Tibial artery (tissue), 4 donors: ENCODE measurements at regions not wholly inside any gene's neighbourhood (a gene's known extent, or its start where the extent isn't known, plus 50 kb on each side); places are given as distances from the start of the nearest gene placed in this dataset.

Source experiments
- DNase-seq, 2 donors: peaks; one replicate each; pipeline ENCODE4 v3.0.0-alpha.2; 2019
- H3K27ac ChIP-seq, 2 donors: fragments of 200-600 bp; sonication (generic) in 1 of 2; 1 replicate in 1 of 2; 2 replicates in 1 of 2; pipeline ENCODE4 v1.5.1; 2018 to 2019; ENCODE audit warnings: mild to moderate bottlenecking in 1 of 2
- H3K27me3 ChIP-seq, 2 donors: fragments of 200-600 bp; sonication (generic) in 1 of 2; one replicate each; pipeline versions ENCODE4 v1.5.1 to v1.6.0; 2016 to 2019
- H3K36me3 ChIP-seq, 3 donors: fragments of 200-600 bp; sonication (generic) in 2 of 3; one replicate each; pipeline ENCODE4 v1.5.1; 2016 to 2019; ENCODE audit warnings: mild to moderate bottlenecking in 2 of 3
- H3K4me1 ChIP-seq, 4 donors: fragments of 200-600 bp; sonication (generic) in 2 of 4; 1 replicate in 3 of 4; 2 replicates in 1 of 4; pipeline ENCODE4 v1.5.1; 2016 to 2019
- H3K4me3 ChIP-seq, 2 donors: fragments of 200-600 bp; sonication (generic) in 1 of 2; 1 replicate in 1 of 2; 2 replicates in 1 of 2; pipeline ENCODE4 v1.5.1; 2018 to 2019; ENCODE audit warnings: mild to moderate bottlenecking in 2 of 2
- H3K9me3 ChIP-seq, 3 donors: fragments of 200-600 bp; sonication (generic) in 1 of 3; one replicate each; pipeline ENCODE4 v1.5.1; 2016 to 2019
- intact Hi-C: fragments of 100-400 bp; cut with DNase I; formaldehyde crosslinking; loops from one replicate; pipeline ENCODE4 v1.15.0; 2023; ENCODE audit warnings: low total_unique reads
- TF ChIP-seq, protein P1 (sequence below), 2 experiments: fragments of 200-600 bp in 1 of 2; fragments of 450-650 bp in 1 of 2; IDR thresholded peaks; one replicate each; pipeline ENCODE4 v1.5.1; 2017 to 2019; ENCODE audit warnings: antibody characterized with exemption in 2 of 2, mild to moderate bottlenecking in 1 of 2, moderate library complexity in 1 of 2

DNA sequence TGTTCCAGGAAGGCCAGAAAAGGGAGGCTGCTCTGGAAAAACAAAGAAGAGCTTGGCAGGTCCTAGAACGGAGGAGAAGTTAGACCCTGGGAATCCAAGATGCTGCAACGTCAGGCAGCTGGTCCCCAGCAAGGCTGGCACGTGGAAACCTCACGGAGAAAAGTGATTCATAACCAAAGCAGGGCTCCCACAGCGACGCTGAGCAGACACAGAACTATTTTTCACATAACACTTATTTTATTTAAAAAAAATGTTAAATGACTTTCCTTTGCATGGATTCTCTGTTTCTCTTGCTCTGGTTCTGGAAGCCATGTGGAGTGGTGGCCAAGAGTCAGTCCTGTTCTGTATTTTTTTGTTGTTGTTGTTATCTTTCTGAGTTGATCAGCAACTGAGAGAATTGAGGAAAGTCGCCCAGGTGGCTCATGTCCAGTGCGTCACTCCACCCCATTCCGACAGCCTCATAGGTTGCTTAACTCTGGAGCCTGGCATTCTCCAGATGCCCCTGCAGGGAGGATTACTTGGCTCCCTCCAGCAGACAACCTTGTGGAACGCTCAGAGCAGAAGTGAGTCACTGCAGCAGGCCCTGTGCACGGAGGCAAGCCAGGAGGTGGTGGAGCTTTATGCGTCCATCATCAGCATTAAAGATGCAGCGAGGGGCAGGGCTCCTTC is 229.9 kb upstream of the HDAC4 start:
- TF ChIP-seq, protein P1, sequence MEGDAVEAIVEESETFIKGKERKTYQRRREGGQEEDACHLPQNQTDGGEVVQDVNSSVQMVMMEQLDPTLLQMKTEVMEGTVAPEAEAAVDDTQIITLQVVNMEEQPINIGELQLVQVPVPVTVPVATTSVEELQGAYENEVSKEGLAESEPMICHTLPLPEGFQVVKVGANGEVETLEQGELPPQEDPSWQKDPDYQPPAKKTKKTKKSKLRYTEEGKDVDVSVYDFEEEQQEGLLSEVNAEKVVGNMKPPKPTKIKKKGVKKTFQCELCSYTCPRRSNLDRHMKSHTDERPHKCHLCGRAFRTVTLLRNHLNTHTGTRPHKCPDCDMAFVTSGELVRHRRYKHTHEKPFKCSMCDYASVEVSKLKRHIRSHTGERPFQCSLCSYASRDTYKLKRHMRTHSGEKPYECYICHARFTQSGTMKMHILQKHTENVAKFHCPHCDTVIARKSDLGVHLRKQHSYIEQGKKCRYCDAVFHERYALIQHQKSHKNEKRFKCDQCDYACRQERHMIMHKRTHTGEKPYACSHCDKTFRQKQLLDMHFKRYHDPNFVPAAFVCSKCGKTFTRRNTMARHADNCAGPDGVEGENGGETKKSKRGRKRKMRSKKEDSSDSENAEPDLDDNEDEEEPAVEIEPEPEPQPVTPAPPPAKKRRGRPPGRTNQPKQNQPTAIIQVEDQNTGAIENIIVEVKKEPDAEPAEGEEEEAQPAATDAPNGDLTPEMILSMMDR (IDR thresholded peaks at IDR 0.05): no peak
- H3K4me3 ChIP-seq: no peak overlapping the region
- no peaks in the 10 kb centered on the region for H3K9me3 ChIP-seq
- peaks cover 0 to 22% of the 10 kb centered on the region in 2 donors for H3K27me3 ChIP-seq
- intact Hi-C loops: no loop called here
- DNase-seq: no peak
- H3K4me1 ChIP-seq: no peaks in the 10 kb centered on the region
- H3K36me3 ChIP-seq: no peaks in the 10 kb centered on the region
- no peak overlapping the region for H3K27ac ChIP-seq

DNA sequence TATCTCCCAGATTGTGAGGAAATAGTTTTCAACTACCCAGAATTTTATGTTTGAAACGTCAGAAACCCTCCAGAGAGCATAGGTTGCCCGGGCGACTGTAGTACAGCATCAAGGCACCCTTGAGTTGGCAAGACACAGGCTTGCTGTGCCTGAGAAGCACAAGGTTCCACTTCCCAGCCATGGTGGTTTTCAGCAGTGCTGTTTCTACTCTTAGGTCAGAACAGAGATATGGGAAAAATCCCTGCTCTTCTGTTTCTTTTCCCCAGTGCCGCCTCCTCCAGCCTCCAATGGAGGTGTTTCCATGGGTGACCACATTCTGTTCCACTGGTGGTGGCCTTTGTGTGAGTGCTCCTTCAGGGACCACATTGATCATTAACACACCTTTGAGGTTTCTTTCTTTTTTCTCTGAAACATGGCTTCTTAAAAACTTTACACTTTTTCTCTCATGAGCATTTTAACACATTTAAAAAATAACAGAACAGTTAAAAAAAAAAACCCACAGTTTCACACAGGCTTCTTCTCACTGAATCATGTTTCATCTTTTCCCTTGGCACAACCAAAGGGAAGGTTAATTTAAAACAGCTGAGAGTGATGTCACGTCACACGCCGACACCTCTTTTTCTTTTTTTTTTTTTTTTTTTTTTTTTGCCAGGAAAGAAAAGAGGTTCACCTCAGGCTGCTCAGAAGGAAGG is 229.3 kb upstream of the HDAC4 start:
- intact Hi-C loops: no loop called here
- Histone ChIP-seq H3K4me3 (no peak overlapping the region), H3K4me1 (no peaks in the 10 kb centered on the region), H3K27me3 (peaks cover 0 to 28% of the 10 kb centered on the region in 2 donors), H3K9me3 (no peaks in the 10 kb centered on the region), H3K27ac (no peak overlapping the region), H3K36me3 (no peaks in the 10 kb centered on the region)
- no peak for DNase-seq
- TF ChIP-seq, protein P1 (IDR thresholded peaks at IDR 0.05): no peak

DNA sequence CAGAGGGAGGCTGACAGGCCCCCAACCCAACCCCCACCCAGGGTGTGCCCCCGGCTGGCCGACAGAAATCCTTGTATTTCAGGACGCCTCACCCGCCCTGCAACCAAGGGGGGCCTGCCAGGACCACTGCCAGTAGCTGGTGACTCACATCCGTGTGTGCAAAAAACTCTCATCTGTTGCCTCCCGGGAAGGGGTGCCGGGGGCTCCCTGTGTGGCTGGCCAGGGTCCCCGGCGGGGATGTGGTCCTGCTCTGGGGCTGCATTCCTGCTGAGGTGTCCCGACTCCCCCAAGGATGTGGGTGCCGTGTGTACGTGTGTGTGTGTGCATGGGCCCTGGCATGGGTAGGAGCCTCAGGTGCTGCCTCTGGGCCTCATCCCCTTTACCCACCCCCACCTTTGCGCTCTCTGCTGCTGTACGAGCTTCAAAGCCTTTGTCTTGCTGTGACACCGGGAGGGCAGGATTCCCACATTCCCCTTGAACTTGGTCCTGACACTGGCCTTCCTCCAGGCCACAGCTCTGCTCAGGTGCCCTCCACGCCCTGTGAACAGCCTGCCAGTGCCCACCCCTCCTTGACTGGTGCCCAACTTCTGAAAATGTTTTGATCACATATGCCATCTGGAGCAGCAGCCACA is 226.3 kb upstream of the HDAC4 start:
- H3K27ac ChIP-seq: no peak overlapping the region
- TF ChIP-seq, protein P1 (IDR thresholded peaks at IDR 0.05): no peak
- intact Hi-C loops: no loop called here
- H3K27me3 ChIP-seq: peaks cover 0 to 36% of the 10 kb centered on the region in 2 donors
- H3K4me1 ChIP-seq: no peaks in the 10 kb centered on the region
- no peaks in the 10 kb centered on the region for H3K9me3 ChIP-seq
- no peaks in the 10 kb centered on the region for H3K36me3 ChIP-seq
- H3K4me3 ChIP-seq: no peak overlapping the region
- no peak for DNase-seq

DNA sequence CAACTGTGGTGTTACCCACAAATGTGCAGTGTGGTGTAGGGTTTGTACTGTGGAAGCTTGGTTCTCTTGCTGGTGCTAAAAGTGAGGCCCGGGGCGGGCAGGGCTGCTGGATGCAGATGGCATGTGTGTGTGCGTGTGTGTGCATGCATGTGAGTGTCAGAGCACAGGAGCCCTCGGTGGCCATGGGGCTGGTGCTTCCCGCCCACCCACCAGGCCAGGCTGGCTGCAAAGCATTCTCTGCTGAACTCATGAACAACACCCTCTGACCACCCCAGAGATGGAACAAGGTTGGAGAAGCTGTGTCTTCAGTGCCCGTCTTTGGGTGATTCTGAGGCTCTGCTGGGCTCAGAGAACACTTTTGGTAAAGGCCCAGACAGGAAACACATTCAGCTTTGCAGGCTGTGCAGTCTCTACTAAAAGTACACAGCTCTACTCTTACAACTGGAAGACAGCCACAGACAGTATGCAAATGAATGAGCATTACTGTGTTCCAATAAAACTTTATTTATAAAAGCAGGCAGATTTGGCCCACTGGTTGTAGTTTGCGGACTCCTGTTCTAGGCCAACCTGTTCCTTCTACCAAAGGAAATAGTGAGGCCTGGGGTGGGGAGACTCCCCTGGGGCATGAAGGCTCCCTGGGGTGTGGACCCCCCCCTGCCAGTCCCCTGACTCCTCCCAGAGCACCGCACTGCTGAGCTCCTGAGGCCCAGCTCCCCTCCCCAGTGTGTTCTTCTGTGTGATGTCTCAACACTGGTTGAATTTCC is 225.3 kb upstream of the HDAC4 start:
- TF ChIP-seq, protein P1 (IDR thresholded peaks at IDR 0.05): no peak
- Histone ChIP-seq H3K4me1 (no peaks in the 10 kb centered on the region), H3K27ac (no peak overlapping the region), H3K4me3 (no peak overlapping the region), H3K27me3 (peaks cover 0 to 36% of the 10 kb centered on the region in 2 donors), H3K36me3 (no peaks in the 10 kb centered on the region), H3K9me3 (no peaks in the 10 kb centered on the region)
- intact Hi-C loops: no loop called here
- no peak for DNase-seq

DNA sequence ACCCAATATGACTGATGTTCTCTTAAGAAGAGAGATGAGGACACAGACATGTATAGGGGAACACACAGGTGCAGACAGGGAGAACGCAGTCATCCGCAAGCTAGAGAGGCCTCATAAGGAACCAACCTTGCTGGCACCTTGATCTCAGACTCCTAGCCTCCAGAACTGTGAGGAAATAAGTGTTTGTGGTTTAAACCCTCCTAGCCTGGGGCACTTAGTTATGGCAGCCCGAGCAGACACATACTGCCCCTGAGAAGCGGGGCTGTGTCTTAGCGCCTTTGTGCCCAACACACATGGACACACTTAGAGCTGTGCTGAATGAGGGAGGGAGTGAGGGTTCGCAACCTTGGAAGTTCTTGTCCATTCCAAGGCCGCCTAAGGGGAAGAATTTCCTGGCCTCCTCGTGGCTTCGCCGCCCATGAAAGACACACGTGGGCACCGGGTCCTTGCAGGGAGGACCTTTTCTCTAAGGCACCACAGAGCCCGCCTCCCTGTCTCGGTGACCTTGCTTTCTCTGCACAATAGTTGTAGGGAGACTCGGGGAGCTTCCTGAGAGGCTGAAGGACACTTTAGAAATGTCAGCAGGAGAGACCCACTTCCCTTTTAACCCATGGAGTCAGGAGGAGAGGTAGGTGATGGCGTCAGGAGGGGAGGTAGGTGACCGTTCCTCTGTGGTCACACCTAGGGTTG is 224.5 kb upstream of the HDAC4 start:
- Histone ChIP-seq H3K9me3 (no peaks in the 10 kb centered on the region), H3K36me3 (no peaks in the 10 kb centered on the region), H3K27me3 (peaks cover 0 to 36% of the 10 kb centered on the region in 2 donors), H3K27ac (no peak overlapping the region), H3K4me1 (no peaks in the 10 kb centered on the region), H3K4me3 (no peak overlapping the region)
- TF ChIP-seq, protein P1 (IDR thresholded peaks at IDR 0.05): no peak
- intact Hi-C loops: no loop called here
- DNase-seq: no peak
